ENCODE measurements at regions not wholly inside any gene's neighbourhood (a gene's known extent, or its start where the extent isn't known, plus 50 kb on each side); places are given as distances from the start of the nearest gene placed in this dataset.

GRCh38 chr4:96739101-96739500, 899.2 kb downstream of the PDHA2 start:
- TF ChIP-seq CTCF (IDR thresholded peaks at IDR 0.05; ENCODE audit: low read depth, low read length): no peak
- H3K4me3 ChIP-seq (ENCODE audit: low read depth, low read length): no peak overlapping the region
- H3K9me3 ChIP-seq (ENCODE audit: severe bottlenecking): peaks cover 14% of the 10 kb centered on the region

GRCh38 chr4:96742332-96743014, 902.6 kb downstream of the PDHA2 start:
- TF ChIP-seq CTCF (IDR thresholded peaks at IDR 0.05; ENCODE audit: low read depth, low read length): no peak
- Histone ChIP-seq H3K4me3 (ENCODE audit: low read depth, low read length) (no peak overlapping the region), H3K27me3 (ENCODE audit: insufficient read depth, low read depth, severe bottlenecking) (no peaks in the 10 kb centered on the region), H3K27ac (no peak overlapping the region), H3K9me3 (ENCODE audit: severe bottlenecking) (peaks cover 14% of the 10 kb centered on the region), H3K36me3 (no peaks in the 10 kb centered on the region)
- DNase-seq: no peak

More at GRCh38 chr4:96739101-96739500, 899.2 kb downstream of the PDHA2 start:
- no peak overlapping the region for H3K27ac ChIP-seq
- H3K27me3 ChIP-seq (ENCODE audit: insufficient read depth, low read depth, severe bottlenecking): no peaks in the 10 kb centered on the region
- no peak for DNase-seq
- H3K36me3 ChIP-seq: no peaks in the 10 kb centered on the region

GRCh38 chr4:96744676-96745075, 904.8 kb downstream of the PDHA2 start:
- Histone ChIP-seq H3K27ac (no peak overlapping the region), H3K36me3 (no peaks in the 10 kb centered on the region), H3K27me3 (ENCODE audit: insufficient read depth, low read depth, severe bottlenecking) (no peaks in the 10 kb centered on the region), H3K9me3 (ENCODE audit: severe bottlenecking) (peaks cover 14% of the 10 kb centered on the region), H3K4me3 (ENCODE audit: low read depth, low read length) (no peak overlapping the region)
- no peak for DNase-seq
- TF ChIP-seq CTCF (IDR thresholded peaks at IDR 0.05; ENCODE audit: low read depth, low read length): no peak

GRCh38 chr4:96753216-96753615, 913.3 kb downstream of the PDHA2 start:
- Histone ChIP-seq H3K27ac (no peak overlapping the region), H3K4me3 (ENCODE audit: low read depth, low read length) (no peak overlapping the region), H3K27me3 (ENCODE audit: insufficient read depth, low read depth, severe bottlenecking) (no peaks in the 10 kb centered on the region), H3K9me3 (ENCODE audit: severe bottlenecking) (no peaks in the 10 kb centered on the region), H3K36me3 (no peaks in the 10 kb centered on the region)
- TF ChIP-seq CTCF (IDR thresholded peaks at IDR 0.05; ENCODE audit: low read depth, low read length): no peak
- no peak for DNase-seq

- Histone ChIP-seq H3K27me3 (ENCODE audit: insufficient read depth, low read depth, severe bottlenecking) (no peaks in the 10 kb centered on the region), H3K9me3 (ENCODE audit: severe bottlenecking) (no peaks in the 10 kb centered on the region), H3K27ac (no peak overlapping the region), H3K4me3 (ENCODE audit: low read depth, low read length) (no peak overlapping the region), H3K36me3 (no peaks in the 10 kb centered on the region)
- no peak for TF ChIP-seq CTCF (IDR thresholded peaks at IDR 0.05; ENCODE audit: low read depth, low read length)
- DNase-seq: no peak
Measured at GRCh38 chr4:96755569-96756484, 915.9 kb downstream of the PDHA2 start.

Data from WERI-Rb-1 (cell line).